GM19467 (cell line): ENCODE measurements at regions not wholly inside any gene's neighbourhood (a gene's known extent, or its start where the extent isn't known, plus 50 kb on each side); places are given as distances from the start of the nearest gene placed in this dataset.
"Not testable (repeated sequence)": the region's sequence is repeated elsewhere in the genome, so short reads cannot be mapped to it uniquely, and the experiment has no call there.

Experiments
- ATAC-seq: cut with Tn5 transposase; IDR thresholded peaks from one replicate; pipeline ENCODE4 v1.9.1; 2021; ENCODE audit warnings: mild to moderate bottlenecking, moderate library complexity; ENCODE audit not compliant: unreplicated experiment

- ATAC-seq: no peak
These were observed 370.6 kb downstream of the DMRTA1 start for GRCh38 chr9:22817181-22817580.

GRCh38 chr9:22829236-22829635, 382.6 kb downstream of the DMRTA1 start:
- no peak for ATAC-seq

GRCh38 chr9:22838266-22838665, 391.6 kb downstream of the DMRTA1 start:
- no peak for ATAC-seq

GRCh38 chr9:22840641-22841040, 394.0 kb downstream of the DMRTA1 start:
- ATAC-seq: no peak

GRCh38 chr9:22845243-22845642, 398.6 kb downstream of the DMRTA1 start:
- not testable (repeated sequence) for ATAC-seq

GRCh38 chr9:22855980-22856379, 409.4 kb downstream of the DMRTA1 start:
- no peak for ATAC-seq

GRCh38 chr9:22857316-22857715, 410.7 kb downstream of the DMRTA1 start:
- ATAC-seq: no peak

GRCh38 chr9:22863106-22863505, 416.5 kb downstream of the DMRTA1 start:
- no peak for ATAC-seq

GRCh38 chr9:22863736-22864135, 417.1 kb downstream of the DMRTA1 start:
- ATAC-seq: no peak

- no peak for ATAC-seq
These were observed 446.7 kb downstream of the DMRTA1 start for GRCh38 chr9:22893196-22893843.

GRCh38 chr9:22898591-22898990, 452.0 kb downstream of the DMRTA1 start:
- no peak for ATAC-seq

GRCh38 chr9:22911632-22912031, 465.0 kb downstream of the DMRTA1 start:
- ATAC-seq: no peak

GRCh38 chr9:22913026-22913425, 466.4 kb downstream of the DMRTA1 start:
- no peak for ATAC-seq

- no peak for ATAC-seq
These were observed 466.9 kb downstream of the DMRTA1 start for GRCh38 chr9:22913518-22913917.

GRCh38 chr9:22916148-22916547, 469.5 kb downstream of the DMRTA1 start:
- no peak for ATAC-seq

- no peak for ATAC-seq
These were observed 472.8 kb downstream of the DMRTA1 start for GRCh38 chr9:22919423-22919822.

GRCh38 chr9:22921742-22922141, 475.1 kb downstream of the DMRTA1 start:
- no peak for ATAC-seq

GRCh38 chr9:22922222-22922621, 475.6 kb downstream of the DMRTA1 start:
- ATAC-seq: no peak

- ATAC-seq: no peak
These were observed 507.9 kb downstream of the DMRTA1 start for GRCh38 chr9:22954550-22954949.

GRCh38 chr9:22954964-22955363, 508.3 kb downstream of the DMRTA1 start:
- no peak for ATAC-seq

- ATAC-seq: no peak
These were observed 522.8 kb downstream of the DMRTA1 start for GRCh38 chr9:22969350-22969979.

GRCh38 chr9:22970434-22970975, 523.9 kb downstream of the DMRTA1 start:
- no peak for ATAC-seq
